GM19324 (cell line): ENCODE measurements at regions not wholly inside any gene's neighbourhood (a gene's known extent, or its start where the extent isn't known, plus 50 kb on each side); places are given as distances from the start of the nearest gene placed in this dataset.
"Not testable (repeated sequence)": the region's sequence is repeated elsewhere in the genome, so short reads cannot be mapped to it uniquely, and the experiment has no call there.

ENCODE experiments used
- ATAC-seq: cut with Tn5 transposase; IDR thresholded peaks from one replicate; pipeline ENCODE4 v1.9.1; 2021; ENCODE audit warnings: mild to moderate bottlenecking, moderate library complexity; ENCODE audit not compliant: unreplicated experiment, low FRiP score

DNA sequence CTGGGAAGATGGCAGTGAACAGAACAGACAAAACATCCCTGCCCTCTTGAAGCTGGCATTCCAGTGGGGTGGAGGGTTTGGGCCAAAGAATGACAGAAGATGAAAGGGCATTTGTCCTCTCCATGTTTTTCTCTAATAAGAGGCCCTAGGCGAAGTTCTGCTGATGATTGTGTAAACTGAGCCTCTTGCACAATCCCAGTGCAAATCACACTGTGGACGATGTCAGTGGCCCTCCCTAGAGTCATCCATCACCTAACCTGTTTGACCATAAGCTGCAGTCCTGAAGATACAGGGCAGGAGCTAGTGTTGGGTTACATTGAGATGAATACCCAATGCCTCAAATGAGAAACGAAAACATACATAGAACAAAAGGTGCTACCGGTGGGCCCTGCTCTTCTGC, 622.4 kb upstream of the TBX3 start:
- no peak for ATAC-seq

DNA sequence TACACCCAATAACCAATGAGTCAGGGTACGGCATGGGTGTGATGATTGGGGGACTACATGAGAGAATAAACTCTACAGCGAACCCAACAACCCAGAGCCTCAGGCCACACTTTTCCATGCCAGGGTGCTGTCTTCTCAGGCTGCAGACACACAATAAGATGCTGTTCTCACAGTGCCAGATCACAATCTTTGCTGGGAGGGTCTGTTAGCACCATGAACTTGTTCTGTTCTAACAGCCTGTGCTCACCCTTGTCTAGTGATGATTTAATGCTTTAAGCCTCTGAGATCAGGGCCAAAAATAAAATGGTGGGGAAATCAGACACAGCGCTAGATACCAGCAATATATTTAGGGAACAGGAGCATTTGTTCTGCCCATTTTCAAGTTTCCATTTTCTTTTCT, 621.9 kb upstream of the TBX3 start:
- ATAC-seq: no peak

DNA sequence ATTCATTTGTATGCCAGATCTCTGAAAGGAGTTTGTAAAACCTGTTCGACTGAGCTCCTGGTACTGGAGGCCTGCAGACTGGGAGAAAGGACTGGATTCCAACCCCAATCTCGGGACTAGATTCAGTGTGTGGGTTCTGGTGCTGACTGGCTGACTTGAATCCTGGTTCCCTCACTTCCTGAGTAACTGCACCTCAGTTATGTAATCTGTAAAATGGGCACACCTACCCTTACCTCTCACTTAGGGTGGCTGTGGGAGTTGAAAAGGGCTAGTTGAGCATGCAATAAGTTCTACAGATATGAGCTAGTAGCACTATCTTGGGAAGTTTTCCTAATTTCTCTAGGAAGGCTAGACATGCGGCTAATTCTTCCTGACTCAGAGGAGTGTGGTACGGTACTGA, 621.3 kb upstream of the TBX3 start:
- ATAC-seq: no peak

DNA sequence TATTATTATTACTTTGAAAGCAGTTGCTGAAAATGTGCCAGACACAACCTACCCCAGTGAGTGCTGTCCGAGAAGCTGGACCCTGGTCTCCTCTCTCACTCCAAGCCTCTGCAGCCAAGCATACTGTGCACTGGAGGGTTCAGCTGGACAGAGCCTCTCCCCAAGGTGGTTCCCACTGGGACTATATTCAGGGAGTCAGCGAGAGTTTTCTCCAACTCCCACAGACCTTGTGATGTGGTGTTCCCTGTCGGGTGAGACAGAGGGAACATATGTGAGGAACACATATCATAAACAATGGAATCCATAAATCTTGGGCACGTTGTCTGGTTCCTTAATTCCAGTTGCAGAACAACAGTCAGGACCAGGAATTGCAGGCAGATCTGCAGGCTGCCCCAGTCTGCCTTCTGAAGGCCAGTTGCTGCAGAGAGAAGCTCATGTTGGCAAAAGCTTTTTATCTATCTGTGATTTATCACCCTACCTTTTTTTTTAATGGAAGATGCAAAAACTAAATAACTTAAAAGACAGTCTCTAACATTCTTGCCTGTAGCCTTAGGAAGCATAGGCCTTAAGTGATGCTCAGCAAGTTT, 619.8 kb upstream of the TBX3 start:
- no peak for ATAC-seq

DNA sequence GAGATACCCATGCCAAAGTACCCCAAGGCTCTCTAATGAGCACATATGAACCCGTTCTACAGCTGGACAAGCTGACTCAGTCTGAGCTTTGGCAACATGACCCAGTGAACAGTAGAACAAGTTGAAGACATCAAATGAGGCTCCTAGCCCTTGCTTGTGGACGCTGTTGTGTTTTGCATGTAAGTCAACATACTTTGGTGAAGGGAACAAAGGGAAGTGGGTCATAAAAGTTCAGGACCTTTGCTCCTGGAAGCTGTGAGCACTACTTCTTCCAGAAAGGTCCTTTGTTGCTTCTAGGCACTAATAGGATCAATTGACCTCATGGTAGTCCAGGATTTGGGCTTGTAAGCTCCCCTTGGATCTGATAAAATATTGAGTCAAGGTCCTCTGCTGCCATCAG, 613.5 kb upstream of the TBX3 start:
- no peak for ATAC-seq

DNA sequence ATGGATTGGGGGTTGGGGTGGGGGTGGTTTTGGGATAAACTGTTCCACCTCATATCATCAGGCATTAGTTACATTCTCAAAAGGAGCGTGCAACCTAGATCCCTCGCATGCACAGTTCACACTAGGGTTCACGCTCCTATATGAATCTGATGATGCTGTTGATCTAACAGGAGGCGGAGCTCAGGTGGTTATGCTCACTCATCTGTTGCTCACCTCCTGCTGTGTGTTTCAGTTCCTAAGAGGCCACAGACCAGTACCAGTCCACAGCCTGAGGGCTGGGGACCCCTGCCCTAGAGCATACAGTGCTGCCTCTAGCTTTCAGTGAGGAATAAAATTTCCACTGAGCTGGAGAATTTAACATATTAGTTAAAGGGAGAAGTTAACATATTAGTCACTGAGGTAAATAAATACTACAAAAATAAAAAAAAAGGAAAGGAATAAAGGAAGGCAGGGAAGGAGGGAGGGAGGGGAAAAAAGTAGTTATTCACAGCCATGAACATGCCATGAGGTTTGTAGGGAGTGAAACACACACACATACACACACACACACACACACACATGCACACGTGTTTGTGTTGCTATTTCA, 612.7 kb upstream of the TBX3 start:
- ATAC-seq: no peak

DNA sequence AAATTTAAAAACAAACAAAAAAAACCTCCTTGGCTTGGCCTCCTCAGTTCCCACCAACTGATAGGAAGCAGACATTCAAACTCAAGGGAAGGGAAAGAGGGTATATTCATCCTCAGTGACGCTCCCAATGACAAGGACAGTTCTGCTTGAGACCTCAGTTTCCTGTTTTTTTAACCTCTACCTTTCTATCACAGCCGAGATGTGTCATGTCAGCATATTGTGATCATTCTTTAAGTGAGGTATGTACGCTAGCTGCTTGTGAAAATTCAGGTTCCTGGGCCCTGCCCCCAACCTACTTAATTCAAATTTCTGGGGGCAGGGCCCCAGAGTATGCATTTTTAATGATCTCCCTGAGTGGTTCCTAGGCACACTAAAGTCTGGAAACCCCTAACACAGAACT, 611.9 kb upstream of the TBX3 start:
- no peak for ATAC-seq

DNA sequence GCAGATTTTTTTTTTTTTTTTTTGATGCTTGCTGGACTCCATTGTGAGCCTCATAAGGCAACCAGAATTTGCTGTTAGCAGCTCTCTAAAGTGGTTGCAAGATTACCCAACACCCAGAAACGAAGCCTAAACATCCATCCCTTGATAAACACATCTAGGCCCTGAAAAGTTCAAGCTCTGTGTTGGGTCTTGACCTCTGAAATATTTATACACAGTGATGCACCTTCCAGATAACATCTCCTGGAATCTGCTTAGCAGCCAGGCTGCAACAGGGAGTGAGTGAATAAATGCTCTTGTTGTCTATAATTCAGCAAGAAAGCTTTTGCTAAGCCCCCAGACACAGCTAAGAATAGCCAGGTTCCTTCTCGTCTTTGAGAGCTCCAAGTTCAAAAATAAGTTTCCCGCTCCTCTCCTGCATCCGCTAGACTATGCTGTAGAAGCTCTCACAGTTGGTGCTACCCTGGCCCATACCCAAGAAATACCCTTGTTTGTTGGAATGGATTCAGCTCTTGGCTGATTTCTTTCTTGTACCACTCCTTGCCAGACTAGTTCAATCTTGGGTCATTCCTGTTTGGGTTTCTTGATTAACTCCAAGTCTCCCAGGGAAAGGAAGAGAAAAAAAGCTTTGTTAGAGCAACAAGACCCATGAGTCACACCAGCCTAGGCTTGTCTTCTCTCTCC, 610.6 kb upstream of the TBX3 start:
- ATAC-seq: no peak

DNA sequence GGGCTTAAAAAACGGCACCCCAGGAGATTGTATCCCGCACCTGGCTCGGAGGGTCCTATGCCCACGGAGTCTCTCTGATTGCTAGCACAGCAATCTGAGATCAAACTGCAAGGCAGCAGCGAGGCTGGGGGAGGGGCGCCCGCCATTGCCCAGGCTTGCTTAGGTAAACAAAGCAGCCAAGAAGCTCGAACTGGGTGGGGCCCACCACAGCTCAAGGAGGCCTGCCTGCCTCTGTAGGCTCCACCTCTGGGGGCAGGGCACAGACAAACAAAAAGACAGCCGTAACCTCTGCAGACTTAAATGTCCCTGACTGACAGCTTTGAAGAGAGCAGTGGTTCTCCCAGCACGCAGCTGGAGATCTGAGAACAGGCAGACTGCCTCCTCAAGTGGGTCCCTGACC, 601.5 kb upstream of the TBX3 start:
- not testable (repeated sequence) for ATAC-seq

DNA sequence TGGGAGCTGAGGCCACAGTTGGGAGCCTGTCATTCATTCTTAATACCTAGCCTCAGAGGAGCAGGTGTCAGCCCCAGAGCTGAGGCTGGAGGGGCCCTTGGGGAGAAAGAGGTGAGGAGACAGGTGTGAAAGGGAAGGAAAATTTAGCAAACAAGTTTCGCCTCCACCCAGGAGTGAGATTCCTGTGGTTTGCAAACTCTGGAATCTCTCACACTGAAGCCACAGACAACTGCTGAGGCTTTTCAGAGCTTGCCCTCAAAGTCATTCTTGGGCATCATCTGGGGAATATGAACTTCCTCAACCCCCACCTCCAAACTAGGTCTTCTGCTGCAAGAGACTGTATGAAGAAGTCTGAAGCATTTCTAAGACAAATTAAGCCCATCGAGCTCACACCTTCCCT, 589.5 kb upstream of the TBX3 start:
- ATAC-seq: no peak

DNA sequence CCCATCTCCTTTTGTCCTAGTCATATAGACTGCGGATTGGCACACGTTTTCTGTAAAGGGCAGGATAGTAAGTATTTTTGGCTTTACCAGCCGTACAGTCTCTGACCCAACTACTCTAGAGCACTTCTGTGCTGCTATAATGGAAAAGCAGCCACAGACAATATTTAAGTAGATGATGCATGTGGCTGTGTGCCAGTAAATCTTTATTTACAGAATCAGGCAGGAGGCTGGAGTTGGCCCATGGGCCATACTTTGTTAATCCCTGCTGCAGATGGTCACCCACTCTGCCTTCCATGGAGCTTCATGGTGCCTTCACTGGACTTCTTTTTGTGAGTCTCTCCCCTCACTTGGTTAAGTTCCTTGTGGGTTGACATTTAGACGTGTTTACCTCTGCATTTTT, 584.5 kb upstream of the TBX3 start:
- ATAC-seq: no peak

DNA sequence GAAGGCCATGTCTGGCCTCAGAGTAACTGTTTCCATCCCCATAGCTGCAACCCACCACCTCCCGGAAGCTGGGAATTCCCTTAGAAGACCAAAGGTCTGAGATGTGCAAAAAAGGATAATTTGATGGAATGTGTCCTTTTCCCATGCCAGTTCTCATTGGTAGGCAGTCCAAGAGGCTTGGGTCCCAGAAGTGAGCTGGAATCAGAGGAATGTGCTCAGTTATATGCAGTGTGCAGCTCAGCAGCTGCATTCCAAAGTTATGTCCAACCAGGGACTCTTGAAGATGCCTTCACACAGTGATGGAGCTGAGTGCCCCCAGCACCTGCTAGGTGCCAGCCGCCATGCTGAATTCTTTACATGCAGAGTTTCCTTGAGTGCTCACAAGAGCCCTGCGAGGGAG, 583.9 kb upstream of the TBX3 start:
- no peak for ATAC-seq

DNA sequence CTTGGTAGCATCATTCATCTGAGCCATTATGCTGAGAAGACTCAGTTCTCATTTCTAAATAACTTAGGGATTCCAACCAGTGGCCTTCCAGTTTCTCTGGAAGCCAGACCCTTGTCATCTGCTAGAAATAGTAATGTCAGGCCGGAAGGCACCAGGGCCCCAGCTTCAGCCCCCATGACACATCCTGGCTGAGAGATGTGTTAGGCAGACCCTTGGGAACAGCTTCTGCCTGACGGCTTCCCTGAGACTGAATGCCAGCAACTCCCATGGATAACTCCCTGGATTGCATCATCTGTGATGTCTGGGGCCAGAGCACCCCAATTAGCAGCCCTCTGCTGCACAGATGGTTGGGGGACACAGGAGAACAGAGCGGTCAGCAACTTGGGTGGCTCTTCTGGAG, 583.5 kb upstream of the TBX3 start:
- ATAC-seq: no peak

DNA sequence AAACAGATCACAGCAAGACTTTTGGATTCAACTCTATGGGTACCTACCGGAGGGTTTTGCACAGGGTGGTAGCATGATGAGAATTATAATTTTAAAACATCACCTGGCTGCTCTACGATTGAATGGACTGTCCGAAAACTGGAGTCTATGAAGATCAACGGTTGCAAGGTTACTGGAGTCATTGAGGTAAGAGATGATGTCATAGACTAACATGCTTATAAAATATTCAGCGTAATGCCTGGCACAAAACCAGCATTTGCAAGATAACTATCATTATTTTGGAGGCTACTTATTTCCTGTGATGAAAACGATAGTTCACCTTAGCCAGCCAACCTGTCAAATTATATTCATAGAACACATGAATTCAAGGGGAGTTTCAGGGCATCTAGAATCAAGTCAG, 580.6 kb upstream of the TBX3 start:
- no peak for ATAC-seq

DNA sequence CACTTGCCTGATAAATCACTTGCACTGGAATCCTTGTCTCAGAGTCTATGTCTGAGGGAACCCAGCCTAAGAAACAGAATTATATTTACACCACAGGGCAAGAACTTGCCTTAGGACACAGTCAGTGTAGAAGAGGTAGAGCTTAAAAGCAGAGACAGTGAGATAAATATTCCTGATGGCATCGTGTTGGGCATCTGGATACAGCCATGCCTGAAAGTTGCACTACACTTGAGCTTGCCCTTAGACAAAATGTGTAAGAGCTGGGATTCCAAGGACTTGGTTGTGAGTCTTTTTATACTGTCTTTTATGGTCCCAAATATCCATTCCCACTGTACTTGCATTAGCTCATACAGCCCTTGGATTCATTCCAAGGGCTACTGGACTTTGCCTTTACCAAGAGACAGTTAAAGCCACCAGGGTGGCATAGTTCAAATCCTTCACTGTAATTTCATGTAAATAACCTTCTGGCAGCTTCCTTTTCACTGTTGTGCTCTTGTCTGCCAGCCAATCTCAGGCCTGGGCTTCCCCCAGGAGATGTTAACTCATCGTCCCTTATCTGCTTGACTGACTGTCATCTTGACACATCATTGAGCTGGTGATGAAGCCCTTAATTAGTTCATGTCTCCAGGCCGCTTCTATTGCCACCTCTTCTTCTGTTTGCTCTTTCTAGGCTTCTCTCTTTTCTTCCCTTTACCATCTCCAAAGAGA, 577.9 kb upstream of the TBX3 start:
- no peak for ATAC-seq

DNA sequence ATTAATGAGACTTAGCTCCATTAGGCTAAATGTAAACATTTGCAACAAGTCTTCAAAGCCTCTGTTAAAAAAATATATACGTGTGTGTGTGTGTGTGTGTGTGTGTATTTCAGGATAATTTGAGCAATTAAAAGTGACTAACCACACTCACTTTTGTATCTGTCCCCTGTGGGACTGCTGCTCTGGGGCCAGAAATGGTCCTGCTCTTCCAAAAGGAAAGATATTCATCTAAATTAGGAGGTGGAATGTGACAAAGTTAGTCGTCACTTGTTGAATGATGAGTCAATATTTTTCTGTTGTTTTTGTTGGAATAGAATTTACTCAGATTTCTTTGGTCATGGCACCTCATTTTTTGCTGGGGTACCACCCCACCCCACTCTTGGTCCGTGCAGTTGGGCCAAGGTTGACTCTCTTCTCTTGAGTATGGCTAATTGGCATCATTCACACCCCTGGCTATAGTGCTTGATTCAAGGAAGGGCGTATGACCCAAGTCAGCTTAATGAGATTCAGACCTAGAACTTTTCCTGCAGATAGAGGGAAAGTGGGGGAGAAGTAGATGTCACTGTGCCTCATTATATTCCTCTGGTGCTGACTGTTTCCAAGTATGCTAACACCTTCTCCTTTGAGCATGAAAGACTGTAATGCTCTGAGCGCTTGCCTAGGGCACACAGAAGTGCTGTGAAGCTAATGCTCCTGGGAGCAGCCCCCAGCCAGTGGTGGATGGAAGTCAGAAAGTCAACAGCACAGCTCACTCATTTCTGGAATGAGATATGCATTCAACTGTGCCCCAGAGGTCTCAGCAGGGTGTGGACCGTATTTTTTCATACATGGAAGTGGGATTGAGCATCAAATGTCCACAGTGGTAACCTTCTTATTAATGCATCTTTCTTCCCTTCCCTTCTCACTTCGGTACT, 577.0 kb upstream of the TBX3 start:
- ATAC-seq: no peak

DNA sequence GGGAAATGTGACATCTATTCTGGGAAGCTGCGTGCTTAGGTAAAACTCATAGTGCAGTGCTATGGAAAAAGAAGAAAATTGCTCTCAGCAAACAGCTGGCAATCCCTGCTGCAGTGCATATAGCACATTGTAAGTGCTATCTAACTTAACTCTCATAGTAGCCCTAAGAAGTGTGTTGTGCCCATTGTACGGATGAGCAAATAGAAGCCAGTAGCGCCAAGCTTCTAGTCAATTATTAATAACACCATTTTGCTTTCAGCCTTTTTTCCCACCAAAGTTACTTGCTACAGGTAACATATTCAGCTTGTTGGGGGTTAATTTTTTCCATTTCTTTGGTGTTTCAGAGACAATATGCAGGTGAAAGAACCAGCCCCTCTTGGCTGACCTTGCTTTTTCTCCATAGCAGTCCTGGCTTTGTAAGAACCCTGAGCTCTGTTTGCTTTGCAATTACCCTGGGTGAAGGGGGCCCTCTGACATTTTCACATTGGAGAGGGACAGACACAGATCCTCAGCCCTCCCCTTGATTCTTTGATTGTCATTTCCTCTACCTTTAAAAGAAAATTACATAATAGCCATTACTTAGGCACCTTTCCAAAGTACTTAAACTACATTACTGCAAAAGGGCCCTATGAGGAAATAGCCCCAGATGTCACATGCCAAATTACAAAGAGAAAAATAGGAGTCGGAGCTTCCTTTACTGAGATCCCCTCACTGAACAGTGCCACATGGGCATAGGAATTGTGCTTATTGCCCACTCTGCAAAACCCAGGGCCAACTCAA, 576.2 kb upstream of the TBX3 start:
- no peak for ATAC-seq

DNA sequence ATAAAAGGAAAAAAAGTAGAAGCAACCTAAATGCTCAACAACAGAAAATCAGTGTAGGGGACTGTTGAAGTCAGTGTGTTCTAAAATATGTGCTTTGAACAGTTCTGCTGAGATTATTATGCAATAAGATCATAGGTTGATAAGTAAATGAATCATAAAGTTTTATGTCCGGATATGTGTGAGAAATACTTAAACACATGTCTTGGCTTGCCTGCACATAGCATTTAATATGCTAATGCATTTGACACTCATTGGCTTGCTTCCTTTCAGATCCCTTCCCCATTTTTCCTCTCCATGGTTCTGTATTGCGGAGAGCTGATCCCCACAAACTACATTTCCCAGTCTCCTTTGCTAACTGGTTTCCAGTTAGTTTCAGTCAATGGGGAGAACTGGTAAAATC, 573.8 kb upstream of the TBX3 start:
- ATAC-seq: no peak

DNA sequence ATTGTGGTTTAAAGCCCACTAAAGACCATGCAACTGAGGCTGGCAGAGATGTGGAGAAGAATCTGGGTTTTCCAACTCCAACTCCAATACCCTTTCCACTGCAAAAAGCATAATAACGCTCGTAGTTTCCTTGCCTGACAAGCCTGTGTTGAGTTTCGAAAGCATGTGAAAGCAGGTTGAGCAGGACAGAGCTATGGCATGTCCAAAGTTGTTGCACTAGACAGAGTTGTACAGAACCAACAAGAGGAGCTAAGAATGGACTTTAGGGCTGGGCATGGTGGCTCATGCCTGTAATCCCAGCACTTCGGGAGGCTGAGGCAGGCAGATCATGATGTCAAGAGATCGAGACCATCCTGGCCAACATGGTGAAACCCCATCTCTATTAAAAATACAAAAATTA, 572.0 kb upstream of the TBX3 start:
- ATAC-seq: no peak

DNA sequence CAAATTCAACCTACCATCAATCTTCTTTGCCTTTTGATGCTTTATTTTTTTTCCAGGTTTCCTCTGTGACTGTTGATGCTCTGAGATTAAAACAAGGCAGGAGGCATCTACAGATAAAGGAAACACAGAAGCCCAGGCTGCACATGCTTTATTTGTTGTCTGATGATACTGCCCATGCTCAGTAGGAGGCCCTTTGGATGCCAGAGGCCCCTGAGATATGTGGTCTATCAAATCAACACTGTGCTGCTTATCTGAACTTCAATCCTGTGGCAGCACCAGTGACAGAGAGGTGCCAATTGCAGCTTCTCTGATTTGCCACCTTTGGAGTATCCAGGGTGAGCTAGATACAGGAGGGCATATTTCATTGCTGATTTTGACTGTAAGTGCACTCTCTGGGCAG, 571.3 kb upstream of the TBX3 start:
- ATAC-seq: no peak
